Calu3 (cell line): ENCODE measurements at regions not wholly inside any gene's neighbourhood (a gene's known extent, or its start where the extent isn't known, plus 50 kb on each side); places are given as distances from the start of the nearest gene placed in this dataset.

ENCODE experiments used
- BruUV-seq: library from RNA; stranded (reverse); fragments of 400-500 nt; replicated peaks from 2 replicates; lab custom pipeline; 2021; lab: Mats Ljungman, UMichigan
- CTCF ChIA-PET: fragments of 300-600 bp; sonication (Branson Sonifier 250); formaldehyde crosslinking; loops from one replicate; lab custom pipeline; 2022; ENCODE audit warnings: antibody characterized with exemption; lab: Charles Lee
- DNase-seq: peaks from one replicate; pipeline ENCODE4 v3.0.0; 2022
- H3K27ac Mint-ChIP-seq: one replicate; pipeline ENCODE4 v1.8.0; 2022; ENCODE audit warnings: mixed read lengths; ENCODE audit not compliant: unreplicated experiment
- H3K27me3 Mint-ChIP-seq: one replicate; pipeline ENCODE4 v1.8.0; 2022; ENCODE audit warnings: mixed read lengths; ENCODE audit not compliant: unreplicated experiment
- H3K36me3 Mint-ChIP-seq: one replicate; pipeline ENCODE4 v1.8.0; 2022; ENCODE audit warnings: mild to moderate bottlenecking, moderate library complexity, mixed read lengths; ENCODE audit not compliant: insufficient read depth, unreplicated experiment
- H3K4me1 Mint-ChIP-seq: one replicate; pipeline ENCODE4 v1.8.0; 2022; ENCODE audit warnings: mild to moderate bottlenecking, low read depth, mixed read lengths; ENCODE audit not compliant: unreplicated experiment
- H3K4me3 Mint-ChIP-seq: one replicate; pipeline ENCODE4 v1.8.0; 2022; ENCODE audit warnings: mild to moderate bottlenecking, low read depth, moderate library complexity, mixed read lengths; ENCODE audit not compliant: unreplicated experiment
- H3K9me3 Mint-ChIP-seq: one replicate; pipeline ENCODE4 v1.8.0; 2022; ENCODE audit warnings: low read depth, mixed read lengths; ENCODE audit not compliant: unreplicated experiment
- intact Hi-C: fragments of 100-400 bp; cut with micrococcal nuclease; formaldehyde crosslinking; loops from one replicate; pipeline ENCODE4 v1.10.0; 2022; ENCODE audit not compliant: unreplicated experiment
- TF ChIP-seq, protein P1 (sequence below): fragments of 200-600 bp; IDR thresholded peaks from one replicate; pipeline ENCODE4 v1.8.0; 2022; ENCODE audit warnings: antibody characterized with exemption; ENCODE audit not compliant: unreplicated experiment

DNA sequence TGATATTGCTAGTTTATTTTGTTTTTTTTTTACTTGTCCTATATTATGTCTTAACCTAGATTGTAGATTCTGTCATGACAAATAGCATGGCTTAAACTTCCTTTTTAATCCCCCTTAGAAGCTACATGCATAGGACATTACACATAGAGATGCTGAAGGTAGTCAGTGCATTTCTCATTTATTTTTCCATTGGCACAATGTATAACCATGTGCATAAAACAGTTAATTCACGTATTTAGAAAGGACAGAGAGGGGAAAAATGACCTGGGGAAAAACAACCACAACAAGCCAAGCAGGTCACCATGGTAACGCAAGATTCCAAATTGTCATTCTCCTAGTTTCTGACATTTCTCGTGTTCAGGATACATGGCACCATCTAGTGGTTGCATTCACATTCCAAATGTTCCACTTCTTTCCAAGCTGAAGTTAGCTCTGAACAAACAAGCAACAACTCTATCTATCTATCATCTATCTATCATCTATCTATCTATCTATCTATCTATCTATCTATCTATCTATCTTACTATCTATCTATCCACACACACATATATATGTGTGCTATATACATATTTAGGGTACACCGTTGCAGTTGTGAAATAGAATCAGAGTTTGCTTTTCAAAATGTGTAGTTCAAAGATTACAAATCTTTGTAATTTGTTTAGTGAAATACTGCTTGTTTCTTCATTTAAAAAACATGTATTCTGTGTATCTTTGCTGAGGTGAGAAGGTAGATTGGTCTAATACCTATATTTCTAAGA is 487.2 kb upstream of the ST8SIA4 start:
- no TSS peak for BruUV-seq
- CTCF ChIA-PET = interaction anchor here (0.6 to 1.0 kb wide), 2 partner anchors 20 to 288 kb away, joined by 3 to 4 read pairs; no protein-coding TSS in a partner anchor
- peak; percentile 40 for DNase-seq
- H3K4me3 Mint-ChIP-seq = no peak overlapping the region
- no peaks in the 10 kb centered on the region for H3K27me3 Mint-ChIP-seq
- no peaks in the 10 kb centered on the region for H3K4me1 Mint-ChIP-seq
- no peak overlapping the region for H3K27ac Mint-ChIP-seq
- intact Hi-C loops = loop anchor here (1.0 to 10.0 kb wide), 5 partner anchors 284 to 911 kb away; no protein-coding TSS in a partner anchor
- TF ChIP-seq, protein P1, sequence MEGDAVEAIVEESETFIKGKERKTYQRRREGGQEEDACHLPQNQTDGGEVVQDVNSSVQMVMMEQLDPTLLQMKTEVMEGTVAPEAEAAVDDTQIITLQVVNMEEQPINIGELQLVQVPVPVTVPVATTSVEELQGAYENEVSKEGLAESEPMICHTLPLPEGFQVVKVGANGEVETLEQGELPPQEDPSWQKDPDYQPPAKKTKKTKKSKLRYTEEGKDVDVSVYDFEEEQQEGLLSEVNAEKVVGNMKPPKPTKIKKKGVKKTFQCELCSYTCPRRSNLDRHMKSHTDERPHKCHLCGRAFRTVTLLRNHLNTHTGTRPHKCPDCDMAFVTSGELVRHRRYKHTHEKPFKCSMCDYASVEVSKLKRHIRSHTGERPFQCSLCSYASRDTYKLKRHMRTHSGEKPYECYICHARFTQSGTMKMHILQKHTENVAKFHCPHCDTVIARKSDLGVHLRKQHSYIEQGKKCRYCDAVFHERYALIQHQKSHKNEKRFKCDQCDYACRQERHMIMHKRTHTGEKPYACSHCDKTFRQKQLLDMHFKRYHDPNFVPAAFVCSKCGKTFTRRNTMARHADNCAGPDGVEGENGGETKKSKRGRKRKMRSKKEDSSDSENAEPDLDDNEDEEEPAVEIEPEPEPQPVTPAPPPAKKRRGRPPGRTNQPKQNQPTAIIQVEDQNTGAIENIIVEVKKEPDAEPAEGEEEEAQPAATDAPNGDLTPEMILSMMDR = peak; percentile 55
- H3K9me3 Mint-ChIP-seq = no peaks in the 10 kb centered on the region
- no peaks in the 10 kb centered on the region for H3K36me3 Mint-ChIP-seq

DNA sequence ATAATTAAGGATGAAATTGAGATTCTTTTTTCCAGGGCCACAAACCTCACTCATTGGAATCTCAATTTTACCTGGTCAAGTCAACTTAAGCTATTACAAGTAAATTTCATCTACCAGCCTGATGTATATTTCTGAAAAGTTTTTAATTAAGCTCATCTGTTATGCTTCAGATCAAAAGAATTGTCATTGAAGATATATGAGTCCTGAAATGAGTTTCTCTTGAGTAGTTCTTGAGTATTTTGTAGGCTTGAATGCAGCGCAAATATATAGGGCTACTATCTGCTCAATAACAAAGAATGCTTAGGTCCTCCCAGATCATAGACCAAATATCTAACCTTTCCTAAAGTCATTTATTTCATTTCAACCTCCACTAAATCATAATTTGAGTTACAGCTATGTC is 482.2 kb upstream of the ST8SIA4 start:
- CTCF ChIA-PET = no interaction called here
- no peak overlapping the region for H3K27ac Mint-ChIP-seq
- H3K4me3 Mint-ChIP-seq = no peak overlapping the region
- no peak for DNase-seq
- no peaks in the 10 kb centered on the region for H3K27me3 Mint-ChIP-seq
- TF ChIP-seq, protein P1 = no peak
- intact Hi-C loops = loop anchor here (5.0 kb wide), 1 partner anchor 338 kb away; no protein-coding TSS in a partner anchor
- peaks cover 5% of the 10 kb centered on the region for H3K9me3 Mint-ChIP-seq
- no peaks in the 10 kb centered on the region for H3K36me3 Mint-ChIP-seq
- no TSS peak for BruUV-seq
- H3K4me1 Mint-ChIP-seq = no peaks in the 10 kb centered on the region

DNA sequence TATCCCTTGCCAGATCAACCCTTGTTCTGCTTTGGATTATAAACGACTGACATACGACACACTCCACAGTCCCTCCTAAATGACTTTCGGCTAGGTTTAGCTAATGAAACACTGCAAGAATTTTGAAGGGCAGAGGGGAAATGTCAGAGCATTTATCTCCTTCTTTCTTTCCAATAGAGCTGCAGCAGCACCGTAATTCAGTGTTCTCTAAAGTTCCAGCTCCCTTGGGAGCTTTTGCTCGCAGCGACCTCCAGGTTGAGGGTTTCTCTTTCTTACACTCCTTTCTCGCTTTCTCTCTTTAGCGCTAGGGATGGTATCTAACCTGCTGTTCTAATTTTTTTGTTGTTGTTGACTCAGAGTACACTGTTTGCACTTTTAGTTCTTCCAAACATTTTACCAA is 467.1 kb upstream of the ST8SIA4 start:
- CTCF ChIA-PET = interaction anchor here (1.0 kb wide), 1 partner anchor 20 kb away, joined by 4 read pairs; no protein-coding TSS in a partner anchor
- H3K27me3 Mint-ChIP-seq = no peaks in the 10 kb centered on the region
- no TSS peak for BruUV-seq

DNA sequence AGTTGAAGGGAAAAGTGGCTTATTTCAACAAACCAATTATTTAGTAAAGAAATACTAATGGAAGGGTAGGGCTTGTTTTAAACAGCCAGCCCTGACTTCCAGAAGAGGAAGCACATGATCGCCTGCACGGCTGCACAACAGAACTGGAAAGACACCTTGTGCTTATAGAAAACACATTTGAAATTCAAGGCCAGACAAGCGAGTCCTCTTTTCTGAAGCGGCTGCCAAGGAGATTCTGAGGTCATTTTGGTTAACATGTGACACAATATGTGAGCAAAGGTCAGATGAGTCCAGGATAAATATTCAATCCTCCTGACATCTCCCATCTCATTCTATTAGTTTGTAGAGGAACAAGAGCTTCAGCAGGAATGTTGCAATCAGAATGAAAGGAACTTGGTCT is 461.4 kb upstream of the ST8SIA4 start:
- H3K27me3 Mint-ChIP-seq = no peaks in the 10 kb centered on the region
- H3K9me3 Mint-ChIP-seq = no peaks in the 10 kb centered on the region
- TF ChIP-seq, protein P1 = no peak
- H3K4me1 Mint-ChIP-seq = no peaks in the 10 kb centered on the region
- BruUV-seq = no TSS peak
- intact Hi-C loops = loop anchor here (10.0 kb wide), 1 partner anchor 860 kb away; no protein-coding TSS in a partner anchor
- H3K27ac Mint-ChIP-seq = no peak overlapping the region
- CTCF ChIA-PET = no interaction called here
- no peak for DNase-seq
- no peak overlapping the region for H3K4me3 Mint-ChIP-seq
- H3K36me3 Mint-ChIP-seq = no peaks in the 10 kb centered on the region

More for the DNA sequence above, 467.1 kb upstream of the ST8SIA4 start:
- no peaks in the 10 kb centered on the region for H3K9me3 Mint-ChIP-seq
- no peaks in the 10 kb centered on the region for H3K36me3 Mint-ChIP-seq
- H3K4me3 Mint-ChIP-seq = peak overlapping the region; percentile 29
- no peak overlapping the region for H3K27ac Mint-ChIP-seq
- intact Hi-C loops = no loop called here
- peaks cover 8% of the 10 kb centered on the region for H3K4me1 Mint-ChIP-seq
- TF ChIP-seq, protein P1 = no peak
- no peak for DNase-seq
